Mesodermal cell (in vitro differentiated cells): ENCODE measurements at regions not wholly inside any gene's neighbourhood (a gene's known extent, or its start where the extent isn't known, plus 50 kb on each side); places are given as distances from the start of the nearest gene placed in this dataset.
"Not testable (repeated sequence)": the region's sequence is repeated elsewhere in the genome, so short reads cannot be mapped to it uniquely, and the experiment has no call there.

Experiments used
- H3K27ac ChIP-seq: 2 replicates; pipeline ENCODE4 v1.7.0; 2013; ENCODE audit warnings: mild to moderate bottlenecking, low read depth, low read length, moderate library complexity; ENCODE audit not compliant: severe bottlenecking
- H3K36me3 ChIP-seq: 2 replicates; pipeline ENCODE4 v1.7.1; 2013; ENCODE audit warnings: mild to moderate bottlenecking, low read length, moderate library complexity; ENCODE audit not compliant: control insufficient read depth, insufficient read depth
- H3K4me1 ChIP-seq: one replicate; pipeline ENCODE4 v1.7.1; 2013; ENCODE audit warnings: mild to moderate bottlenecking, low read length; ENCODE audit not compliant: insufficient read depth, control insufficient read depth, poor library complexity, severe bottlenecking
- H3K4me3 ChIP-seq: 2 replicates; pipeline ENCODE4 v1.7.0; 2013; ENCODE audit warnings: low read length, control low read depth, mild to moderate bottlenecking; ENCODE audit not compliant: insufficient read depth, poor library complexity, severe bottlenecking; ENCODE audit errors: extremely low read depth
- H3K9me3 ChIP-seq: 2 replicates; pipeline ENCODE4 v1.7.1; 2013; ENCODE audit warnings: mild to moderate bottlenecking, low read length, moderate library complexity; ENCODE audit not compliant: control insufficient read depth
- WGBS, 2 experiments: methylation state at CpG; one replicate each; pipeline ENCODE4 v1.1.5; 2013; ENCODE audit warnings: missing lambda C conversion rate in 2 of 2; ENCODE audit not compliant: insufficient coverage in 2 of 2; 5-methylcytosine and 5-hydroxymethylcytosine counted together

GRCh38 chr6:90370493-90370959, 73.9 kb upstream of the BACH2 start:
- no peaks in the 10 kb centered on the region for H3K36me3 ChIP-seq
- H3K27ac ChIP-seq = peak overlapping the region; percentile 38
- 100% methylated on average over 1 of the region's 1 CpG; no CpG with 5 or more reads in 1 of the 2 experiments for WGBS, 2 experiments
- H3K4me1 ChIP-seq = peaks cover 32% of the 10 kb centered on the region
- no peak overlapping the region for H3K4me3 ChIP-seq
- H3K9me3 ChIP-seq = no peaks in the 10 kb centered on the region

- WGBS, 2 experiments = 54 to 74% methylated on average over 5 of the region's 6 CpGs
Observed at GRCh38 chr6:90369651-90370050, 73.0 kb upstream of the BACH2 start.

DNA sequence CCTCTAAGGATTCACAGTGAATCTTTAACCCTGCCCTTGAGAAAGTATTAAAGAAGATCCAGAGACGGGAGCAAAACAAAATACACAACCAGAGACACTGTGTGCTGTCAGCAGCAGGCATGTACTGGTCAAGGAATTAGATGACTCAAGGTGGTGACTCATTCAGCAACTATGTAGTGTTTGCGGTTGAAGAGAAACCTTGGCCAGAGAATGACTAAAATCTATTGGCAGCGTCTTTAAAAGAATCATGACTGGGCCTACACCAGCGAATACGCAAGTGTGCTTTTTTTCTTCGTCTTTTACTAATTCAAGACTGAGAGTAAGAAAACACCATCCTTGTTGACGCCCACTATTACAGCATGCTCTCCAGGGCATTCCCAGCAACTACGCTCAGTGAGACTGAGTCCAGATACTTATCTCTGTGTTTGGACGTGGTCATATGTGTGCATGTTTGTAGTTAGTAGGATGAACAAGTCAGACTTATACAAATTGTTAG, 72.4 kb upstream of the BACH2 start:
- H3K9me3 ChIP-seq = no peaks in the 10 kb centered on the region
- WGBS, 2 experiments = 3 to 6% methylated on average over 6 of the region's 9 CpGs
- no peaks in the 10 kb centered on the region for H3K36me3 ChIP-seq
- no peak overlapping the region for H3K4me3 ChIP-seq
- H3K27ac ChIP-seq = peak overlapping the region; percentile 95
- peaks cover 35% of the 10 kb centered on the region for H3K4me1 ChIP-seq

More at GRCh38 chr6:90369651-90370050, 73.0 kb upstream of the BACH2 start:
- Histone ChIP-seq H3K4me1 (peaks cover 30% of the 10 kb centered on the region), H3K9me3 (no peaks in the 10 kb centered on the region), H3K4me3 (no peak overlapping the region), H3K36me3 (no peaks in the 10 kb centered on the region), H3K27ac (peak overlapping the region; percentile 95)

- Histone ChIP-seq H3K4me1 (peaks cover 35% of the 10 kb centered on the region), H3K4me3 (no peak overlapping the region), H3K9me3 (no peaks in the 10 kb centered on the region), H3K27ac (peak overlapping the region; percentile 95), H3K36me3 (no peaks in the 10 kb centered on the region)
Observed at GRCh38 chr6:90368601-90369000, 72.0 kb upstream of the BACH2 start.

- H3K4me1 ChIP-seq = peaks cover 35% of the 10 kb centered on the region
- peak overlapping the region; percentile 95 for H3K27ac ChIP-seq
- WGBS, 2 experiments = no CpG with 5 or more reads among the region's 3 CpGs
- no peak overlapping the region for H3K4me3 ChIP-seq
- no peaks in the 10 kb centered on the region for H3K36me3 ChIP-seq
- H3K9me3 ChIP-seq = no peaks in the 10 kb centered on the region
Observed at GRCh38 chr6:90368001-90368400, 71.4 kb upstream of the BACH2 start.

GRCh38 chr6:90365565-90366219, 69.0 kb upstream of the BACH2 start:
- no peak overlapping the region for H3K4me3 ChIP-seq
- no peak overlapping the region for H3K27ac ChIP-seq
- H3K9me3 ChIP-seq = no peaks in the 10 kb centered on the region
- WGBS, 2 experiments = 87 to 100% methylated on average over 2 to 3 of the region's 7 CpGs
- no peaks in the 10 kb centered on the region for H3K36me3 ChIP-seq
- H3K4me1 ChIP-seq = peaks cover 29% of the 10 kb centered on the region

DNA sequence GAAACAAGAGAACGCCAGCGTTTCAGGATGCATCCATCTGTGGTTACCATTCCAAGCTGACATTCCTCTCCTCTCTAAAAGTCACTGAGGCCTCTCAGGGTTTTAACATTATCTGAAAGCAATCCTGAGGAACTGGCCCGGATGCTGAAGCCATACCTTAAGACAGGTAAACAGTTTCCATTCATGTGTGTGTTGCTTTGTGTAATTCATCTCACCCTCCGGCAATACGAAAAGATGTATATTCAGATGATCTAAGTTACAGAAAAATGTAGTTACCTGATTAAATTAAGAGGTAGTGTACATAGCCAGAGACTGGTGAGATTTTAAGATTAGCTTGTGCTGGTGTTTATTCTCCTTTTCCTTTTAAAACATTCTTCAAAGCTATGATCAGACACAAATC, 68.4 kb upstream of the BACH2 start:
- no peaks in the 10 kb centered on the region for H3K36me3 ChIP-seq
- WGBS, 2 experiments = 87 to 90% methylated on average over 2 to 5 of the region's 5 CpGs

DNA sequence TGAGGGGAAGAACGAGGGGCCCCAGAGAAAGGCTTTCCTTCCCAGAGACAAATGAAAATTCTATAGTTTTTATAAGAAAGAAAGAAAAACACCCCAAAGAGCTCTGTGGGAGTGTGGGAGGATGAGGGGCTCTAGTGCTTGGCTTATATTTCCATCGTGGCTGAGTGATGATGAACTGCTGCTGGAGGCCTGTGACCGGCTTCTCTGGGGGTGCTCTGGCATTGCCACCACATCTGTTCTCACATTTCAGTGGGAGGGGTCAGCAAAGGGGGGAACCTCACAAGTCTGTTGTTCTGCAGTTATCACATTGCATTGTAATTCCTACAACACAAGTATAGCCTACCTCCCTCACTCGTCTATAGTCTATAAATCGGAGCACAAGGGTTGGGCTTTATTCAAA, 67.6 kb upstream of the BACH2 start:
- H3K4me1 ChIP-seq = peaks cover 15% of the 10 kb centered on the region
- 83% methylated on average over 1 of the region's 5 CpGs; no CpG with 5 or more reads in 1 of the 2 experiments for WGBS, 2 experiments

More for the DNA sequence above, 68.4 kb upstream of the BACH2 start:
- Histone ChIP-seq H3K27ac (no peak overlapping the region), H3K4me1 (peaks cover 22% of the 10 kb centered on the region), H3K4me3 (no peak overlapping the region), H3K9me3 (no peaks in the 10 kb centered on the region)

GRCh38 chr6:90362318-90362717, 65.7 kb upstream of the BACH2 start:
- WGBS, 2 experiments = 79 to 82% methylated on average over 3 of the region's 3 CpGs
- Histone ChIP-seq H3K9me3 (no peaks in the 10 kb centered on the region), H3K4me3 (no peak overlapping the region), H3K4me1 (peaks cover 5% of the 10 kb centered on the region), H3K36me3 (no peaks in the 10 kb centered on the region), H3K27ac (no peak overlapping the region)

More for the DNA sequence above, 67.6 kb upstream of the BACH2 start:
- Histone ChIP-seq H3K4me3 (no peak overlapping the region), H3K9me3 (no peaks in the 10 kb centered on the region), H3K36me3 (no peaks in the 10 kb centered on the region), H3K27ac (no peak overlapping the region)

DNA sequence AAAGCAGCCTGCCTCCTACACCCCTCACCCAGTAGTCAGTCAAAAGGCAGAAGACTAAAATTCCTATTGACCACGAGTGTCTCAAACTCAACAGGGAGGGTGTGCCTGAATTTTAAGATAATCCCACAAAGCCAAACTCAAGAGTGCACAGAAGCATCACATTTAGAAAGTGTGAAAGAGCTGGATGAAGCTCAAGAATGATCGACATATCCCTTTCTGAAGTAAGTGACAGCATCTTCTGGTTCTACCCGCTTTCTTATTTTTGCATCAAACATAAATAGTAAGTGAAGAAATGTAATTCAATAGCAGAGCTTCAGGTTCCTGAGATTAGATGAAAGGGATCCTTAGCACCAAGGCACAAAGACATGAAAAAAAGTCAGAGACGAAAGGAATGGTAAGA, 64.5 kb upstream of the BACH2 start:
- no peak overlapping the region for H3K27ac ChIP-seq
- H3K9me3 ChIP-seq = no peaks in the 10 kb centered on the region
- 75 to 92% methylated on average over 1 to 2 of the region's 4 CpGs for WGBS, 2 experiments
- no peaks in the 10 kb centered on the region for H3K36me3 ChIP-seq
- no peak overlapping the region for H3K4me3 ChIP-seq
- peaks cover 5% of the 10 kb centered on the region for H3K4me1 ChIP-seq

GRCh38 chr6:90358036-90358770, 61.6 kb upstream of the BACH2 start:
- not testable (repeated sequence) for H3K9me3 ChIP-seq, H3K27ac ChIP-seq, H3K36me3 ChIP-seq, H3K4me3 ChIP-seq, H3K4me1 ChIP-seq
- 95 to 97% methylated on average over 3 to 7 of the region's 11 CpGs for WGBS, 2 experiments
